ENCODE measurements at regions not wholly inside any gene's neighbourhood (a gene's known extent, or its start where the extent isn't known, plus 50 kb on each side); places are given as distances from the start of the nearest gene placed in this dataset.
A peak's percentile ranks its signal among the peaks of the same experiment; 100 is the strongest.
"Not testable (repeated sequence)": the region's sequence is repeated elsewhere in the genome, so short reads cannot be mapped to it uniquely, and the experiment has no call there.

GRCh38 chr7:133132906-133133305 lies 51.0 kb upstream of the CHCHD3 start:
- ATAC-seq (no peak), DNase-seq (ENCODE audit: low spot score) (no peak)

- no peak for ATAC-seq
- no peak for DNase-seq (ENCODE audit: low spot score)
These were observed 52.9 kb upstream of the CHCHD3 start for GRCh38 chr7:133134810-133135209.

GRCh38 chr7:133135451-133135850 lies 53.6 kb upstream of the CHCHD3 start:
- DNase-seq (ENCODE audit: low spot score) = no peak
- ATAC-seq = no peak

- peak; percentile 76 for ATAC-seq
- DNase-seq (ENCODE audit: low spot score) = no peak
These were observed 57.5 kb upstream of the CHCHD3 start for GRCh38 chr7:133139350-133139749.

- ATAC-seq (no peak), DNase-seq (ENCODE audit: low spot score) (no peak)
These were observed 57.9 kb upstream of the CHCHD3 start for GRCh38 chr7:133139801-133140200.

- DNase-seq (ENCODE audit: low spot score) = no peak
- no peak for ATAC-seq
These were observed 59.2 kb upstream of the CHCHD3 start for GRCh38 chr7:133140994-133141595.

GRCh38 chr7:133150760-133151159 lies 68.9 kb upstream of the CHCHD3 start:
- ATAC-seq = no peak

GRCh38 chr7:133152875-133153274 lies 71.0 kb upstream of the CHCHD3 start:
- DNase-seq (ENCODE audit: low spot score) (no peak), ATAC-seq (no peak)

More at GRCh38 chr7:133150760-133151159, 68.9 kb upstream of the CHCHD3 start:
- DNase-seq (ENCODE audit: low spot score) = no peak

GRCh38 chr7:133155146-133155545 lies 73.3 kb upstream of the CHCHD3 start:
- no peak for DNase-seq (ENCODE audit: low spot score)
- no peak for ATAC-seq

- DNase-seq (ENCODE audit: low spot score) (no peak), ATAC-seq (no peak)
These were observed 73.8 kb upstream of the CHCHD3 start for GRCh38 chr7:133155642-133156041.

- no peak for DNase-seq (ENCODE audit: low spot score)
- no peak for ATAC-seq
These were observed 75.2 kb upstream of the CHCHD3 start for GRCh38 chr7:133157045-133157444.

- no peak for ATAC-seq
These were observed 82.6 kb upstream of the CHCHD3 start for GRCh38 chr7:133164498-133164897.

GRCh38 chr7:133165001-133165400 lies 83.1 kb upstream of the CHCHD3 start:
- ATAC-seq = no peak
- no peak for DNase-seq (ENCODE audit: low spot score)

More at GRCh38 chr7:133164498-133164897, 82.6 kb upstream of the CHCHD3 start:
- no peak for DNase-seq (ENCODE audit: low spot score)

GRCh38 chr7:133165529-133165928 lies 83.6 kb upstream of the CHCHD3 start:
- no peak for DNase-seq (ENCODE audit: low spot score)
- ATAC-seq = no peak

- ATAC-seq = no peak
- DNase-seq (ENCODE audit: low spot score) = no peak
These were observed 85.4 kb upstream of the CHCHD3 start for GRCh38 chr7:133167300-133167699.

GRCh38 chr7:133169167-133169822 lies 83.6 kb upstream of the EXOC4 start:
- not testable (repeated sequence) for DNase-seq (ENCODE audit: low spot score); ATAC-seq

- not testable (repeated sequence) for ATAC-seq; DNase-seq (ENCODE audit: low spot score)
These were observed 75.4 kb upstream of the EXOC4 start for GRCh38 chr7:133177476-133177875.

GRCh38 chr7:133180717-133181116 lies 72.2 kb upstream of the EXOC4 start:
- ATAC-seq (no peak), DNase-seq (ENCODE audit: low spot score) (no peak)

- no peak for ATAC-seq
- DNase-seq (ENCODE audit: low spot score) = no peak
These were observed 69.7 kb upstream of the EXOC4 start for GRCh38 chr7:133183042-133183794.

GRCh38 chr7:133183969-133184368 lies 68.9 kb upstream of the EXOC4 start:
- DNase-seq (ENCODE audit: low spot score) (no peak), ATAC-seq (no peak)

- ATAC-seq = no peak
These were observed 67.4 kb upstream of the EXOC4 start for GRCh38 chr7:133185512-133185911.

GRCh38 chr7:133186060-133186459 lies 66.8 kb upstream of the EXOC4 start:
- DNase-seq (ENCODE audit: low spot score) (no peak), ATAC-seq (no peak)

More at GRCh38 chr7:133185512-133185911, 67.4 kb upstream of the EXOC4 start:
- no peak for DNase-seq (ENCODE audit: low spot score)
